ENCODE measurements at regions not wholly inside any gene's neighbourhood (a gene's known extent, or its start where the extent isn't known, plus 50 kb on each side); places are given as distances from the start of the nearest gene placed in this dataset.

DNA sequence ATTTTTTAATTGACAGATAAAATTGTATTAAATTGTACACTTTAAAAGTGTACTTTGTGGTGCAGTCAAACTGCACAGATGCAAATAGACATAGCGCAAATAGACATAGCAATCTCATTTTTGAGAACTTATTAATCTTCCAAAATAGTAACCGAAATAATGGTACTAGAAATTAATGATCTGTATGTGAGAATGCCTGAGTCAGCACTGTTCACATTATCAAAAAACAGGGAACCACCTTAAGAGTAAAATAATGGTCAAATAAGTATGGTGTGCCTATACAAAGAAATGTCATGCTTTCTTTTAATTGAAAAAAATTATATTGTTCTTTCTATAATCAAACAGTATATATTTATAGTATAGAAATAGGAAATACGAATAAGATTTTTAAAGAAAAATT, 461.9 kb downstream of the EFNA5 start (continued):
- TF ChIP-seq, protein P1, sequence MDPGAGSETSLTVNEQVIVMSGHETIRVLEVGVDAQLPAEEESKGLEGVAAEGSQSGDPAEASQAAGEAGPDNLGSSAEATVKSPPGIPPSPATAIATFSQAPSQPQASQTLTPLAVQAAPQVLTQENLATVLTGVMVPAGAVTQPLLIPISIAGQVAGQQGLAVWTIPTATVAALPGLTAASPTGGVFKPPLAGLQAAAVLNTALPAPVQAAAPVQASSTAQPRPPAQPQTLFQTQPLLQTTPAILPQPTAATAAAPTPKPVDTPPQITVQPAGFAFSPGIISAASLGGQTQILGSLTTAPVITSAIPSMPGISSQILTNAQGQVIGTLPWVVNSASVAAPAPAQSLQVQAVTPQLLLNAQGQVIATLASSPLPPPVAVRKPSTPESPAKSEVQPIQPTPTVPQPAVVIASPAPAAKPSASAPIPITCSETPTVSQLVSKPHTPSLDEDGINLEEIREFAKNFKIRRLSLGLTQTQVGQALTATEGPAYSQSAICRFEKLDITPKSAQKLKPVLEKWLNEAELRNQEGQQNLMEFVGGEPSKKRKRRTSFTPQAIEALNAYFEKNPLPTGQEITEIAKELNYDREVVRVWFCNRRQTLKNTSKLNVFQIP (CRISPR knock-in tag; IDR thresholded peaks at IDR 0.05; ENCODE audit: borderline replicate concordance, low read depth) = no peak
- no peak for TF ChIP-seq CSDC2 (CRISPR knock-in tag; IDR thresholded peaks at IDR 0.05)
- no peak for TF ChIP-seq TOX (CRISPR knock-in tag; IDR thresholded peaks at IDR 0.05; ENCODE audit: borderline replicate concordance)
- no peak for TF ChIP-seq TCF4 (CRISPR knock-in tag; IDR thresholded peaks at IDR 0.05; ENCODE audit: borderline replicate concordance)
- TF ChIP-seq ZNF565 (CRISPR knock-in tag; conservative IDR thresholded peaks at IDR 0.05; ENCODE audit: low read depth) = no peak
- TF ChIP-seq ESRRG (CRISPR knock-in tag; IDR thresholded peaks at IDR 0.05) = no peak

DNA sequence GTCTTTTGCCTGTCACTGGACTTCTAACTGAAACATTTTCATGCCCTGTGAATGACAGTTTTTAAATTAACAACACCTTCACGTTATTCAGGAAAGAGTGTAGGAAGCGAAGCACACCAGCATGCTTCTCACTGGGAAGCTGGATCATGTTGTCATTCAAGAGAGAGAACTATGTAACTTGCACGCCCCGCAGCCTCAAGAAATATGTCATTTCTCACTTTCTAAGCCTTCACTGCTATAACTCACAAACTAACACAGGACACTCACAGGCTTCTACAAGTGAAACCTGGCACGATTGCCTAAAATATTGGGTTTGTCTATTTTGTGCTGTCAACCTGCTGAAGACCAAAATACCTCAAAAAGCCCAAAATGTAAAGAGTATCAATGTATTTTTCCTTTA, 466.3 kb downstream of the EFNA5 start:
- TF ChIP-seq ZNF8 (CRISPR knock-in tag; IDR thresholded peaks at IDR 0.05) = no peak
- TF ChIP-seq, protein P1 (CRISPR knock-in tag; IDR thresholded peaks at IDR 0.05; ENCODE audit: borderline replicate concordance, low read depth) = no peak
- no peak for TF ChIP-seq RARB (CRISPR knock-in tag; IDR thresholded peaks at IDR 0.05)
- no peak for TF ChIP-seq ESRRG (CRISPR knock-in tag; IDR thresholded peaks at IDR 0.05)
- TF ChIP-seq PPARA (CRISPR knock-in tag; IDR thresholded peaks at IDR 0.05; ENCODE audit: borderline replicate concordance) = no peak
- no peak for TF ChIP-seq GLIS3 (CRISPR knock-in tag; IDR thresholded peaks at IDR 0.05)
- TF ChIP-seq ZFP3 (CRISPR knock-in tag; IDR thresholded peaks at IDR 0.05) = no peak
- no peak for TF ChIP-seq CSDC2 (CRISPR knock-in tag; IDR thresholded peaks at IDR 0.05)
- no peak for ATAC-seq

DNA sequence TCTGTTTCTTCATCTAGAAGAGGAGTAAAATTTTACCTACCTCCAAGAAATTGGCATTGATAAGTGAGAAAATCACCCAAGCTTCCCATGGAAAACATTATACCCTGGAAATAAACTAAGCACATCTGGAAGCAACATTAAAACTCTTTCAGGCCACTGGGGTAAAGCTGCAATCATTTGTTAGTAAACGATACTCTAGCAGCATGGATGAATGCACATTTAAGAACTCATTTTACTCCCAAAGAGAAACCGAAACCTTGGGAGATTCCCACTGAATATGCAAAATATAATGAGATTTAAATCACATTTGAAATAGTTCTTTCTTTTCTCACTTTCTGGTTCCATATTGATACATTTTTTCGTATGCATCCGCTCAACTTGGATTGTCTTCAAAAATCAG, 467.5 kb downstream of the EFNA5 start:
- ATAC-seq = no peak
- no peak for TF ChIP-seq ARNTL (CRISPR knock-in tag; IDR thresholded peaks at IDR 0.05; ENCODE audit: borderline replicate concordance, low read depth)
- no peak for TF ChIP-seq OSR1 (CRISPR knock-in tag; IDR thresholded peaks at IDR 0.05)
- no peak for TF ChIP-seq ESRRG (CRISPR knock-in tag; IDR thresholded peaks at IDR 0.05)
- TF ChIP-seq BACH2 (CRISPR knock-in tag; IDR thresholded peaks at IDR 0.05; ENCODE audit: borderline replicate concordance) = no peak

DNA sequence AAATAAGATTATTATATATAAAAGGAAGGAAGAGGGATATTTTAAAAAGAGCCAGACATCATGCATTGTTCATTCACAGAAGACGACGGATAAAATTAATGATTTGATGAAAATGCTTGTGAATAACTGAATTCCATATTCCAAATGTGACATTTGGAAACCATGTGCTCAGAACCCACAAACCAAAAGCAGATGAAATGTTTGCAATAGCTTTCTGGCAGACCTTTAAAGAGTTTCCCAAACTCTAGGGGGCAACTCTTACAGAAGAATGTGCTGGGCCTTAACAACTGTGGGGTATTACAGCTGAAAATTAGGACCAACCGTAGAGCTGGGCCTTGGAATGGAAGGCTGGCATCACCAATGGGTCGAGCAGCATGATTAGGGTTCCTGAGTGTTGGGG, 471.0 kb downstream of the EFNA5 start:
- no peak for ATAC-seq
- TF ChIP-seq, protein P2, sequence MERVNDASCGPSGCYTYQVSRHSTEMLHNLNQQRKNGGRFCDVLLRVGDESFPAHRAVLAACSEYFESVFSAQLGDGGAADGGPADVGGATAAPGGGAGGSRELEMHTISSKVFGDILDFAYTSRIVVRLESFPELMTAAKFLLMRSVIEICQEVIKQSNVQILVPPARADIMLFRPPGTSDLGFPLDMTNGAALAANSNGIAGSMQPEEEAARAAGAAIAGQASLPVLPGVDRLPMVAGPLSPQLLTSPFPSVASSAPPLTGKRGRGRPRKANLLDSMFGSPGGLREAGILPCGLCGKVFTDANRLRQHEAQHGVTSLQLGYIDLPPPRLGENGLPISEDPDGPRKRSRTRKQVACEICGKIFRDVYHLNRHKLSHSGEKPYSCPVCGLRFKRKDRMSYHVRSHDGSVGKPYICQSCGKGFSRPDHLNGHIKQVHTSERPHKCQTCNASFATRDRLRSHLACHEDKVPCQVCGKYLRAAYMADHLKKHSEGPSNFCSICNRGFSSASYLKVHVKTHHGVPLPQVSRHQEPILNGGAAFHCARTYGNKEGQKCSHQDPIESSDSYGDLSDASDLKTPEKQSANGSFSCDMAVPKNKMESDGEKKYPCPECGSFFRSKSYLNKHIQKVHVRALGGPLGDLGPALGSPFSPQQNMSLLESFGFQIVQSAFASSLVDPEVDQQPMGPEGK (CRISPR knock-in tag; IDR thresholded peaks at IDR 0.05; ENCODE audit: borderline replicate concordance) = no peak
- TF ChIP-seq BACH2 (CRISPR knock-in tag; IDR thresholded peaks at IDR 0.05; ENCODE audit: borderline replicate concordance) (no peak), ZNF565 (CRISPR knock-in tag; conservative IDR thresholded peaks at IDR 0.05; ENCODE audit: low read depth) (no peak), SNAI2 (CRISPR knock-in tag; IDR thresholded peaks at IDR 0.05) (no peak), ZC3H10 (CRISPR knock-in tag; IDR thresholded peaks at IDR 0.05) (no peak), TOX (CRISPR knock-in tag; IDR thresholded peaks at IDR 0.05; ENCODE audit: borderline replicate concordance) (no peak), ESRRG (CRISPR knock-in tag; IDR thresholded peaks at IDR 0.05) (no peak), TCF4 (CRISPR knock-in tag; IDR thresholded peaks at IDR 0.05; ENCODE audit: borderline replicate concordance) (no peak), ISL1 (CRISPR knock-in tag; IDR thresholded peaks at IDR 0.05) (no peak), ZNF70 (CRISPR knock-in tag; IDR thresholded peaks at IDR 0.05) (no peak), PPARA (CRISPR knock-in tag; IDR thresholded peaks at IDR 0.05; ENCODE audit: borderline replicate concordance) (no peak)

DNA sequence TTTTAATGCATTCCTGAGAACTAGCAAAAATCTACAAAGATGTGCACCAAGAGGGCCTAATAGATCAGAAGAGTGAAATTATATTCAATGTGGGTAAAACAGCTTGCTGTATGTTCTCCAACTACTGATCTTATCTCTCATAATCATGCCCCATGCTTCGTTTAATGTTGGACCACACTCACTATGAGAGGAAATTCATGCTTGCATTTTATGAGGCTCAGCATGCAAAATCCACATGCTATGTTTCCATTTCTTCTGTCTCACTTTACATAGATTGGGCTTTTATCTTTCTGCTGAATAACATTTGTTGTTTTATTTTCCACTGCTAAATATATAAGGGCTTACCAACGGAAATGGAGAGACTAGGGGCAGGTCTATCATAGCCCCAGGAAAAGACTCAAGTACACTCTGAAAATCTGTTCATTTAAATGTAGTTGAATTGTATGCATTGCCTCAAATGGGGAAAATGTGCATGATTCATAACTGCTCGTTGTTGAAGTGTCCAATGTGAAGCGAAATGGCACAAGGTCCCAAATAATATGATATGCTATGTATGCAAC, 474.2 kb downstream of the EFNA5 start:
- no peak for ATAC-seq
- TF ChIP-seq SNAI2 (CRISPR knock-in tag; IDR thresholded peaks at IDR 0.05) = no peak
- no peak for TF ChIP-seq ZNF565 (CRISPR knock-in tag; conservative IDR thresholded peaks at IDR 0.05; ENCODE audit: low read depth)
- TF ChIP-seq BACH2 (CRISPR knock-in tag; IDR thresholded peaks at IDR 0.05; ENCODE audit: borderline replicate concordance) = no peak
- no peak for TF ChIP-seq ZNF8 (CRISPR knock-in tag; IDR thresholded peaks at IDR 0.05)
- TF ChIP-seq GLIS3 (CRISPR knock-in tag; IDR thresholded peaks at IDR 0.05) = no peak
- TF ChIP-seq OSR1 (CRISPR knock-in tag; IDR thresholded peaks at IDR 0.05) = no peak
- TF ChIP-seq, protein P1 (CRISPR knock-in tag; IDR thresholded peaks at IDR 0.05; ENCODE audit: borderline replicate concordance, low read depth) = no peak
- no peak for TF ChIP-seq RARB (CRISPR knock-in tag; IDR thresholded peaks at IDR 0.05)
- TF ChIP-seq PPARA (CRISPR knock-in tag; IDR thresholded peaks at IDR 0.05; ENCODE audit: borderline replicate concordance) = no peak
- TF ChIP-seq ARNTL (CRISPR knock-in tag; IDR thresholded peaks at IDR 0.05; ENCODE audit: borderline replicate concordance, low read depth) = no peak
- no peak for TF ChIP-seq TCF4 (CRISPR knock-in tag; IDR thresholded peaks at IDR 0.05; ENCODE audit: borderline replicate concordance)
